ENCODE measurements at regions not wholly inside any gene's neighbourhood (a gene's known extent, or its start where the extent isn't known, plus 50 kb on each side); places are given as distances from the start of the nearest gene placed in this dataset.

GRCh38 chr11:129324533-129325175 lies 51.0 kb upstream of the BARX2 start:
- no peak for DNase-seq

DNA sequence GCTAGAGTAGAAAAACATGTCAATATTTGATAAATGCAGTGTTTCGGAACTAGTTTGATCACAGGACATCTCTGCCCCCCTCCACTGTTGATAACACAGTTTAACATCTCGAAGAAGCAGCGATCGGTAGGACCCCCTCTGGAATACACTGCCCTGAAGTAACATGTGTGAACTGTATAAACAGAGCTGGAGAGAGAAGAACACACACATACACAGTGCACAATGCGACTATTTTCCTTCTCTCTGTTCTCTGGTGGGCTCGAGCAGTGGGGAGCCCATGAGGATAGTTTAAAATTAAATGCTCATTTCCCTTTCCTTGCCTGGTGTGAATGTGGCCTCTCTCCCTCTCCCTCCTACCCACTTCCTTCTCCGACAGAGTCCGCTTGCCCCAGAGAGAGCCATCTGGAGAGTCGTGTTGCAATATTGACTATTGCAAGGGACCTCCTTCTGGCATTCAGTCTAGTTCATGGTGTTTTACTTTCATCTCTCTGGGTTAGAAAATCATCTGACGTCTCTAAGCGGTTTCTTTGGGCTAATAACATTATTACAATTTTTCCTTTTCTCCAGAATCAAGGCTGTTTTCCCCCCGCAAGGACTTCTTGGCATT lies 51.6 kb upstream of the BARX2 start:
- peak; percentile 11 for DNase-seq

- no peak for DNase-seq
Observed at GRCh38 chr11:129322941-129323340, 52.7 kb upstream of the BARX2 start.

DNA sequence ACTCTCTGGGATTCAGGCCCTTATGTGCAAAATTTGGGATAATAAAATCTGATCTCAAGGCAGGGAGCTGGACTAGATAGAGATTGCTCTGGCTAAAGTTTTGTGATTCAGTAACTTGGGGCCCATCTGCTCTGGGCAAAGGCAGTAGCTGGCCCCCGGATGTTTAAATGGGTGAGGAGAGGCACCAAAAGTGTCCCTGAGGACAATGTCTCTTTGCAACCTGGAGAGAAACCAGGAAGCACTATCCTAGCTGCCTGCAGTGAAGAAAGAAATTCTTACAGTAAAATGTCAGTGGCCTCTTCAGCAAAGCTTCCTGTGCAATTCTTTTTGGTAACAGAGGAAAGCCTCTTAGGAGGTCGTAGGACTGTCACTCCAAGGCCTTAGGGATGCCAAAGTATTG lies 54.6 kb upstream of the BARX2 start:
- no peak for DNase-seq

GRCh38 chr11:129320494-129320893 lies 55.2 kb upstream of the BARX2 start:
- DNase-seq, result no peak

- no peak for DNase-seq
Observed at GRCh38 chr11:129319751-129320150, 55.9 kb upstream of the BARX2 start.

- no peak for DNase-seq
Observed at GRCh38 chr11:129319201-129319600, 56.4 kb upstream of the BARX2 start.

GRCh38 chr11:129317571-129317970 lies 58.1 kb upstream of the BARX2 start:
- no peak for DNase-seq

GRCh38 chr11:129316781-129317180 lies 58.9 kb upstream of the BARX2 start:
- no peak for DNase-seq

DNA sequence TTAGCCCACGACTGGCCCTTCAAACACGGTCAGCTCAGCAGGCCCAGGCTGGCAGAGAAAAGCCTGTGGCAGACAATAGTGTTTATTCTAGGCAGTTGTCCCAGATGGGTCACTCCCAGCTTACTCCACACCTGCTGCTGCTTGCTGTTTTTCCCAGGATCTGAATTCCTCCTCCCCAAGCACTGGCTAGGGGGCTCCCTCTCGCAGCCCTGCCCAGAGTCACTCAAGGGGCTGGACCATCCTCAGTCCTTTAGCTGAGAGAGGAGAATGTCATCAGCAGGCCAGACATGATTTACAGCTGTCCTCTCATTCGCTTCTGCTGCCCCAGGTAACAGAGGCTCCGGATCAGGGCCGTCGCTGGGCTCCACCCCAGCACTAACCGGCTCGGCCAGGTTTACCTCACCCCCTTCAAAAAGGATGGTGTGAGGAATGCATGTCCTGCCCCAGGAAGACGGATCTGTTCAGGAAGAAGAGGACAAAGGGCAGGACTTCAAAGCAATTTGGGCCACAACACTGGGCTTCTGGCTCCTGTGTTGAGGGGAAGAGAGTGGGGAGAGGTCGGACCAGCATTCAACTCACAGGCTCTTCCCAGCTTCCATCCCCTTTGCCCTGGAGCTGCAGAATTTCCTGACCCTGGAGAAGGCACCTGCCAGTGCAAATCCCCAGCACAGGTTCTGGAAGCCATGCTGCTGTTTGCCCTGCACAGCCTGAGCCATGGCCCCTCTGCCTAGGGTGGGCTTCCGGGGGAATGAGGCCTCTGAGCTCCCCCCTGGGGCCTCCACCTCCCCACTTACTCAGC lies 59.7 kb upstream of the BARX2 start:
- DNase-seq, result no peak

- DNase-seq, result no peak
Observed at GRCh38 chr11:129314371-129314770, 61.3 kb upstream of the BARX2 start.

GRCh38 chr11:129313541-129314297 lies 61.9 kb upstream of the BARX2 start:
- no peak for DNase-seq

DNA sequence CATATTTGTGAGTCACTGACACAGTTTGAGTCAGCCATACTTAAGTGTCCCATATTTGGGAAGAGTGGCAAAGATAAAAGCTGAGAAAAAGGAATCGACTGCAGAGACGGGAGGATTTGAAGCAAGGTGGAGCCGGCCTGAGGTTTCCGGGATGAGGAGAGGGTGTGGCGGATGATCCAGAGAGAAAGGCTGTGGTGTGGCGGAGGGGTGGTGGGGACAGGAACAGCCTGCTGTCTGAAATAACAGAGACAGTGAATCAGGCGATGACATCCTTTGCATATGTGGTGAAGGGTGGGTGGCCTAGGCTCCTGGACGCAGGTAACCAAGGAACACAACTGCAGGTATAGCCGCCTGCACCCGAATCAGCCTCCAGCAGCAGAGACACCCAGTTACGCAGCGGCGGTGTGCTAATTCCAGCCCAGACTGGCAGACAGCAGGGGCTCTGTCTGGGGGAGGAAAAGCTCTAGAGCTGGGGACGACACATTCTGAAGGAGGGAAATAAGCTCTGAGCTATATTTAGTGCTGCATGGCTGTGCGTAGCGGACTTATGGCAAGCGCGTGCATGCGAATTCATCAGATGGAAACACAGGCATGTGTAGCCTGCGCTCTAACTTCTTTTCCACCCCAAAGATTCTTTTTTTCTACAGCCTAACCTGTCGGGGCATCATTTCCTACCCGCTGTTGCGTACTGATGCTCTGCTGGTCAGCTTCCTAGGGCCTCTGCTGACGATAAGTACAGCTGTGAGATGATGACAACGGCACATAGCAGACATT lies 62.7 kb upstream of the BARX2 start:
- no peak for DNase-seq

- no peak for DNase-seq
Observed at GRCh38 chr11:129308241-129308865, 67.3 kb upstream of the BARX2 start.

GRCh38 chr11:129307162-129307561 lies 68.5 kb upstream of the BARX2 start:
- no peak for DNase-seq

GRCh38 chr11:129302386-129303101 lies 73.1 kb upstream of the BARX2 start:
- no peak for DNase-seq

- DNase-seq, result no peak
Observed at GRCh38 chr11:129300099-129300498, 75.5 kb upstream of the BARX2 start.

GRCh38 chr11:129298988-129299387 lies 76.7 kb upstream of the BARX2 start:
- no peak for DNase-seq

DNA sequence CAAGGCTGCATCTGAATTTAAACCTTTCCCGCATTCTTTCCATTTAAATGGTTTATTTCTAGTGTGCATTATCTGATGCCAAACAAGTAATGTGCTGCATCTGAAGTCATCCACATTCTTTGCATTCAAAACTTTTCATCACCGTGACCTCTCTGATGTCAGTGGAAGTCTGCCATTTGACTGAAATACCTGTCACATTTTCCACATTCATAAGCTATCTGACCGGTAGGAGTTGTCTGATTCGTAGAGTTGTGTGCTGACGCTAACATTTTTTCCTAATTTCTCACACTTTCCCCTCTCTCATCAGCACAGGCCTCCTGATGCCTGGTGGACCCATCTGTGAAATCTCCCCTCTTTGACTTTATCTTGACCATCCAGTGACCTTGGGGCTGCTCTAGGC lies 79.9 kb upstream of the BARX2 start:
- no peak for DNase-seq

DNA sequence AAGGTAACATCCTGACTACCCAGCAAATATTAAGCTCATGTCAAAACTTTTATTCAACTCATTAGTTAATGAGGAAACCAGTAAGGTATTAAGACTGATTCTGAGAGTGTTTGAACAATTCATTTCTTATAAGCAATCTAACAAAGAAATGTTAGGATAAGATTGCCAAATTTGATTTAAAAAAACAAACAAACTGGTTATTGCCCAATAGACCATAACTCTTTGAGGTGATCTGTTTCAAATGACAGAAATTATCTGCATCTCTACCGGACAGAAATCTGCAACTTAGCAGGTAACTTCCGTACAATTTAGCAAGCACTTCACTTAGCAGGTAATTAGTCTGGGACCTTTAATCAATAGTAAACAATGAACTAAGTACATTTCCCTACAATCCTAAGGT lies 82.9 kb upstream of the BARX2 start:
- DNase-seq, result no peak

DNA sequence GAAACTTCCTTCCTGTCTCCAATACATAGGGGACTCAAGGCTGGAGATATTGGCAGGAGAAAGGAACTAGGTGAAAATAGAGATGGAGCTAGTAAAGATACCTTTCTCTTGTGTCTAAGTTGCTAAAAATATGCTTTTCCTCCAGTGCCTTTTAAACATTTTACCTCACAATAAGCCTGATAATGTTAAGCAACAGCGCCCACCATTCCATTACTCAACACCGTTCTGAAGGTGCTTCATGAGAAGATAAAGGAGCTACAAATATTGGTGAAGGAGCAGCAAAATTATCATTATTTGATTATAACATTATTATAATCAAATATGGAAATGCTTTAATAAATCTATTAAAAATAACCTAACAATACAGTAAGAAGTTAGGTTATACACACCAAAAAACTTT lies 83.6 kb upstream of the BARX2 start:
- no peak for DNase-seq

GRCh38 chr11:129291546-129291945 lies 84.1 kb upstream of the BARX2 start:
- DNase-seq, result no peak

Measured in NCI-H2171 (cell line).